ENCODE measurements at regions not wholly inside any gene's neighbourhood (a gene's known extent, or its start where the extent isn't known, plus 50 kb on each side); places are given as distances from the start of the nearest gene placed in this dataset.

DNA sequence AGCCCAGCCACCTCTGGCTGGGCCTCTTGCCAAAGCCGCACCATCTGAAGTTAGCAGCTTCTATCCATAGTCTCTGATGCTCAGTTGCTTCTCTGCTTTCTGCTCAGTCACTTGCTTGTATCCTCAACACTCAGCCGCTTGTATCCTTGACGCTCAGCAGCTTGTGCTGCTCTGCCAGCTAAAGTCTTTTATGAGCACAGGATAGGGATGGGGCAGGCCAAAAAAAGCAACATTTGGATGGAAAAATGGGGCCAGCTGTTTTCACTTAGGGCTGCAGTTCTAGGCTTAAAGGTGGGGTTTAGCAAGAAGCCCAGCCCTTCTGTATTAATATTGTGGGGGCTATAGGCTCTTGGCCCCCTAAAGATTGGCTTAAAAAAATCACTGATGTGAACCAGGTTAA is 739.4 kb downstream of the CDH8 start:
- TF ChIP-seq, protein P1, sequence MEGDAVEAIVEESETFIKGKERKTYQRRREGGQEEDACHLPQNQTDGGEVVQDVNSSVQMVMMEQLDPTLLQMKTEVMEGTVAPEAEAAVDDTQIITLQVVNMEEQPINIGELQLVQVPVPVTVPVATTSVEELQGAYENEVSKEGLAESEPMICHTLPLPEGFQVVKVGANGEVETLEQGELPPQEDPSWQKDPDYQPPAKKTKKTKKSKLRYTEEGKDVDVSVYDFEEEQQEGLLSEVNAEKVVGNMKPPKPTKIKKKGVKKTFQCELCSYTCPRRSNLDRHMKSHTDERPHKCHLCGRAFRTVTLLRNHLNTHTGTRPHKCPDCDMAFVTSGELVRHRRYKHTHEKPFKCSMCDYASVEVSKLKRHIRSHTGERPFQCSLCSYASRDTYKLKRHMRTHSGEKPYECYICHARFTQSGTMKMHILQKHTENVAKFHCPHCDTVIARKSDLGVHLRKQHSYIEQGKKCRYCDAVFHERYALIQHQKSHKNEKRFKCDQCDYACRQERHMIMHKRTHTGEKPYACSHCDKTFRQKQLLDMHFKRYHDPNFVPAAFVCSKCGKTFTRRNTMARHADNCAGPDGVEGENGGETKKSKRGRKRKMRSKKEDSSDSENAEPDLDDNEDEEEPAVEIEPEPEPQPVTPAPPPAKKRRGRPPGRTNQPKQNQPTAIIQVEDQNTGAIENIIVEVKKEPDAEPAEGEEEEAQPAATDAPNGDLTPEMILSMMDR (IDR thresholded peaks at IDR 0.05) = no peak
- TF ChIP-seq EP300 (IDR thresholded peaks at IDR 0.05) (no peak), POLR2A (IDR thresholded peaks at IDR 0.05) (no peak)

All from upper lobe of left lung (tissue), 4 donors.